ENCODE measurements at regions not wholly inside any gene's neighbourhood (a gene's known extent, or its start where the extent isn't known, plus 50 kb on each side); places are given as distances from the start of the nearest gene placed in this dataset.

DNA sequence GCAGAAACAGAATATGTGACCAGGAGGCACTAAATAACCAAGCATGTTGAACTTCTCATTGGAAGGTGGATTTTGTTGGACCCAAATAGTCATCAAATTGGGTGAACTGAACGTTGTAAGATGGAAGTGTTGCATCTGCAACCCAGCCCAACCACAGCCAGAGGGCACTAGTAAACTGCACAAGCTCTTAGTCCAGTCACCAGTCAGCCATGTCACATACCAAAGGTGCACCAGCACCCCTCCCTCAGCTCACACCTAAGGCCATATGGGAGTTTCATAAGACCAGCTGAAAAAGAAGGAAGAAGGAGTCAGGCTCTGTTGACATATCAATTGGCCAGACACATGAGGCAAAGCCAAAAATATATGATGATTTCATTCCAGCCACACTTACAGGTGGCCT is 481.7 kb upstream of the NR5A2 start:
- TF ChIP-seq, protein P1, sequence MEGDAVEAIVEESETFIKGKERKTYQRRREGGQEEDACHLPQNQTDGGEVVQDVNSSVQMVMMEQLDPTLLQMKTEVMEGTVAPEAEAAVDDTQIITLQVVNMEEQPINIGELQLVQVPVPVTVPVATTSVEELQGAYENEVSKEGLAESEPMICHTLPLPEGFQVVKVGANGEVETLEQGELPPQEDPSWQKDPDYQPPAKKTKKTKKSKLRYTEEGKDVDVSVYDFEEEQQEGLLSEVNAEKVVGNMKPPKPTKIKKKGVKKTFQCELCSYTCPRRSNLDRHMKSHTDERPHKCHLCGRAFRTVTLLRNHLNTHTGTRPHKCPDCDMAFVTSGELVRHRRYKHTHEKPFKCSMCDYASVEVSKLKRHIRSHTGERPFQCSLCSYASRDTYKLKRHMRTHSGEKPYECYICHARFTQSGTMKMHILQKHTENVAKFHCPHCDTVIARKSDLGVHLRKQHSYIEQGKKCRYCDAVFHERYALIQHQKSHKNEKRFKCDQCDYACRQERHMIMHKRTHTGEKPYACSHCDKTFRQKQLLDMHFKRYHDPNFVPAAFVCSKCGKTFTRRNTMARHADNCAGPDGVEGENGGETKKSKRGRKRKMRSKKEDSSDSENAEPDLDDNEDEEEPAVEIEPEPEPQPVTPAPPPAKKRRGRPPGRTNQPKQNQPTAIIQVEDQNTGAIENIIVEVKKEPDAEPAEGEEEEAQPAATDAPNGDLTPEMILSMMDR (IDR thresholded peaks at IDR 0.05), result no peak
- no peak for TF ChIP-seq POLR2A (IDR thresholded peaks at IDR 0.05)

Measured in thyroid gland (tissue), 4 donors.